AML-193 (cell line): ENCODE measurements at regions not wholly inside any gene's neighbourhood (a gene's known extent, or its start where the extent isn't known, plus 50 kb on each side); places are given as distances from the start of the nearest gene placed in this dataset.
"Not testable (repeated sequence)": the region's sequence is repeated elsewhere in the genome, so short reads cannot be mapped to it uniquely, and the experiment has no call there.

ENCODE experiments used
- DNase-seq, 2 experiments: peaks; one replicate each; lab custom pipeline; 2025; lab: John Stamatoyannopoulos, UW

GRCh38 chr15:24505216-24505615 is 170.4 kb upstream of the NPAP1 start:
- not testable (repeated sequence) for DNase-seq

- DNase-seq = not testable (repeated sequence)
Measured at GRCh38 chr15:24509714-24510113, 165.9 kb upstream of the NPAP1 start.

DNA sequence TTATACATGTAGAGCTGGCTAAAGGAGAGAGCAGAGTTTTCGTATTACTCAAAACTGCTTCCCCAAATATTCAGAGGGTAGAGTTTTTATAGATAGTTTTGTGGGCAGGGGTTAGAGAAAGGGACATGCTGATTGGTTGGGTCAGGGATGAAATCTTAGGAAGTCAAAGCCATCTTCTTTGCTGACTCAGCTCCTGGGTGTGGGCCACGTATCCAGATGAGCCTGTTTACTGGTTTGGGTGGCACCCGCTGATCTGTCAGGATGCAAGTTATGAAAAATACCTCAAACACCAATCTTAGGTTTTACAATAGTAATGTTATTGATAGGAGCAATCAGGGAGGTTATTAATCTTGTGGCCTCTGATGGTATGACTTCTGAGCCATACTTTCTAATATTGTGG is 164.0 kb upstream of the NPAP1 start:
- not testable (repeated sequence) for DNase-seq

- not testable (repeated sequence) for DNase-seq
Measured at GRCh38 chr15:24518772-24519171, 156.8 kb upstream of the NPAP1 start.

DNA sequence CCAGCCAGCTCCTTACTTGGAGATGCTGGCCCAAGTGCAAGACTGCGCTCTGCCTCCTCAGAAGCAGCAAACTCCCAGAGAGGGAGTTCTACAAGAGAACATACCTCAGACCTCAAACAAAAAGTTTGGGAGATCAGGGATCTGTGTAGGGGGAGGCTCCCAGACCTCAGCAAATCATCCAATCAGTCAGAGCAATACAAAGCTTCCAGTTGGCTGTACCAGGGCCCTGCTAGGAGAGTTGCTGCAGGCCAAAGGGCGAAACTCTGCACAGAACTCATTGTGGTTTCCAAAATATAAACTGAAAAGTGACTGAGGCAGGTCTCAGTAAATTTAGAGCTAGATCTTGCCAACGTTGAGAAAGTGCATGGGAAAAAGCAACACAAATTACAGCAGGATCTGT is 144.3 kb upstream of the NPAP1 start:
- DNase-seq = not testable (repeated sequence)

DNA sequence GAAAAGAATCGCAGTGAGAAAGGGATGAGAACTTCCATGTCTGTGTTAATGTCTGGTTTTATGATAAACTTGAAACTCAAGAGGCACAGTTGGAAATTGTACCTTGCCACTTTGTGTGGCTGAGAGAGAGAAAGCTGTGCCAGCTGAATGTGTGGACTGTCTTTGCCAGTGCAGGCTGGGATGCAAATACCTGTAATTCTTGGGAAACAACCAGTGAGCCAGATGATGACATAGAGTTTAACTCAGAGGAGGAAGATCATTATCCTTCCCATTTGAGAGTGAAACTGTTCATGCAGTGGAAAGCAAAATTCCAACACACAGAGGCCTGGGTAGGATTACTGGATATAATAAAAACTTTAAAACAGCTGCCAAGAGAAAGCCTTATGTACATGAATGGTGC is 141.5 kb upstream of the NPAP1 start:
- not testable (repeated sequence) for DNase-seq

DNA sequence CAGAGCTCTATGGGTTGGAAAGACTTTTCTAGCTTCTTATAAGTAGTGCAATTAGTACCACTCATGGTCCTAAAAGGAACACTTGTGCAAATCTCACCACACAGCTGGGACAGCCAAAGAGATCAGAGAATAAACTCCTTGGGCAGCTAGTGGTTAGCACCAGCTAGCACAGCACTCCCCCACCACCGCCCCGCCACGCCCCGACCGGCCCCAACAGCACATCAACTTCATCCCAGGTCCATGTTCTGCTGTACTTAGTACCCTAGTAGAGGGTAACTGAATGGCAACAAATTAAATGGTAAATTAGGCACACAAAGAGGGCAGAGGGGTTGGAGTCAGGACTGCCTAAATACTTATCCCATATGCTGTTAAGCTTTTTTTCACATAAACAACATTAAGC is 118.3 kb upstream of the NPAP1 start:
- not testable (repeated sequence) for DNase-seq

GRCh38 chr15:24607636-24608035 is 67.9 kb upstream of the NPAP1 start:
- DNase-seq = no peak

DNA sequence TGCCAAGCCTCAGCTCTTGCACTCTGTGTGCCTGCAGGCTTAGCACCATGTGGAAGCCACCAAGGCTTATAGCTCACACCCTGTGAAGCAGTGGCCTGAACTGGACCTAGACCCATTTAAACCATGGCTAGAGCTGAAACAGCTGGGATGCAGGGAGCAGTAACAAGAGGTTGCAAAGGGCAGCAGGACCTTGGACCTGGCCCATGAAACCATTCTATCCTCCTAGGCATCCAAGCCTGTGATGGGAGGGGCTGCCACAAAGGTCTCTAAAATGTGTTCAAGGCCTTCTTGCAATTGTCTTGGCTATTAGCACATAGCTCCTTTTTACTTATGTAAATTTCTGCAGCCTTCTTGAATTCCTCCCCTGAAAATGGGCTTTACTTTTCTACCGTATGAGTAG is 57.9 kb upstream of the NPAP1 start:
- no peak for DNase-seq

- DNase-seq = no peak
Measured at GRCh38 chr15:24621630-24622215, 53.9 kb upstream of the NPAP1 start.
